Rectal smooth muscle tissue (tissue), 1 donor: ENCODE measurements at regions not wholly inside any gene's neighbourhood (a gene's known extent, or its start where the extent isn't known, plus 50 kb on each side); places are given as distances from the start of the nearest gene placed in this dataset.

ENCODE experiments used
- H3K27ac ChIP-seq: one replicate; pipeline ENCODE4 v1.7.0; 2013; ENCODE audit warnings: low read depth, low read length, inconsistent platforms
- H3K27me3 ChIP-seq: one replicate; pipeline ENCODE4 v1.7.0; 2013; ENCODE audit warnings: low read length; ENCODE audit not compliant: control insufficient read depth, insufficient read depth
- H3K36me3 ChIP-seq: one replicate; pipeline ENCODE4 v1.7.0; 2013; ENCODE audit warnings: low read length; ENCODE audit not compliant: control insufficient read depth, insufficient read depth
- H3K4me1 ChIP-seq: one replicate; pipeline ENCODE4 v1.7.0; 2013; ENCODE audit warnings: low read length; ENCODE audit not compliant: control insufficient read depth, insufficient read depth
- H3K4me3 ChIP-seq: one replicate; pipeline ENCODE4 v1.7.0; 2013; ENCODE audit warnings: low read length
- H3K9ac ChIP-seq: one replicate; pipeline ENCODE4 v1.7.0; 2013; ENCODE audit warnings: low read length

DNA sequence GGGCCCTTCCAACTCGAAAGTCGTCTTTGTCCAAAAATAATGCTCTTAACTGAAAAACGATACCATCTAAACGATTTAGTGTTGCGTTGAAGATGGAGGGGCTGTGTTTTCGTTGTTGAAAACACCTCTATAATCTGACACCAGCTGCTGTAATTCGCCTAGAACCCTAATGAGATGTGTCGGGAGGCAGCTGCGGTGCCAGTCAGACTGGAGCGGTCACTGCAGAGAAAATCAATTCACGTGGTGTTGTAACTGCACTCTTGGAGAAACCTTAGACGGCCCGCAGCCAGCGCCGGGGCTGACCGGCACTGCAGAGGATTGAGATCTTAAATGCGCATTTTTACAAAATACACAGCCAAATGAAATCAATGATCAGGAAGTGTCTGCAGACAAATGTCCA is 339.1 kb downstream of the ZNF536 start:
- Histone ChIP-seq H3K36me3 (no peaks in the 10 kb centered on the region), H3K27me3 (no peaks in the 10 kb centered on the region), H3K4me3 (no peak overlapping the region), H3K9ac (no peak overlapping the region), H3K4me1 (no peaks in the 10 kb centered on the region), H3K27ac (no peak overlapping the region)

DNA sequence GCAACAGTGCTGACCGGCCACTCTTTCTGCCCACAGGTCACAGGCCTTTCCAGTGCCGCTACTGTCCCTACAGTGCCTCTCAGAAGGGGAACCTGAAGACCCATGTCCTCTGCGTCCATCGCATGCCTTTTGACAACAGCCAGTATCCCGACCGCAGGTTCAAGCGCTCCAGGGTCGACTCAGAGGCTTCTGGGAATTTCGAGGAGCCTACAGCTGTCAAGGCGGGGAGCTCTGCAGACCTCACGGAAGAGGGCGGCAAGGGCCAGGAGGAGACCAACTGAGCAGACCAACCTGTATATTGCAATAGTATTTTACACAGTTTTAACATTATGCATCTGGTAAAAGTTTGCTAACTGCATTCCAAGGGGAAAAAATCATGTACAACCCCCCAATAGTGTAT is 338.5 kb downstream of the ZNF536 start:
- no peaks in the 10 kb centered on the region for H3K4me1 ChIP-seq
- no peak overlapping the region for H3K4me3 ChIP-seq
- H3K27ac ChIP-seq: no peak overlapping the region
- no peaks in the 10 kb centered on the region for H3K36me3 ChIP-seq
- no peak overlapping the region for H3K9ac ChIP-seq
- no peaks in the 10 kb centered on the region for H3K27me3 ChIP-seq

DNA sequence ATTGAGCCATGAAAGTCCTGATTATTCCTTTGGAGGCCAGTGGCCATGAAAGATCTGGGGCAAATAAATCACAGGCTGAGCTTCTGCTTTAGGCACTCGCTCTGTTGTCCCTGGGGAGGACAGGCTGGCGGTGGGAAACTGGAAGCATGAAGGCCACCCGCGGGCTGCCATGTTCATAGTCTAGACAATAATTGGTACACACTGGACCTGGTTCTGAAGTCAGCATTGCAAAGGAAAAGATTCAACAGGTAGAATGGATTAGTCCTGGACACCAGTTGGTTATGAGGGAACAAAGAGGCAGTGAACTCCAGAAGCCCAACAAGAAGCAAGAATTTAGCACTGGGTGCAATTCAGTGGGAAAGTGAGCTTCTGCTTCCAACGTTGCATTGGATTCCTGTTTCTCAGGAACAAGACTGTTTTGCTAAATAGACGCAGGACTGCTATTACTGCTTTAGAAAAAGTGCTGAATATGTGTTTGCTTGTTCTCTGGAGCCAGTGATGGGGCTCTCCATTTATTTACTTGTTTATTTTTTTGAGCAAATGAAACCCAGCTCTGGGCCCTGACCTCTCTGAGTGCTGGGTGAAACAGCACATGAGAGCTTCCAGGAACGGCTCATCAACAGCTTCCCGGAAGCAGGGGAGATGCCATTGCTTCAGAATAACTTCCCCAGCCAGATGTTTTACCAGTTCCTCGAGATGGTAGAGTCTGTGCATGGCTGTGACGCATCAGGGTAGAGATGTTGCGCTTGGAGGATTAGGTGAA is 336.4 kb downstream of the ZNF536 start:
- Histone ChIP-seq H3K9ac (no peak overlapping the region), H3K36me3 (no peaks in the 10 kb centered on the region), H3K4me3 (no peak overlapping the region), H3K27ac (no peak overlapping the region), H3K27me3 (no peaks in the 10 kb centered on the region), H3K4me1 (no peaks in the 10 kb centered on the region)

DNA sequence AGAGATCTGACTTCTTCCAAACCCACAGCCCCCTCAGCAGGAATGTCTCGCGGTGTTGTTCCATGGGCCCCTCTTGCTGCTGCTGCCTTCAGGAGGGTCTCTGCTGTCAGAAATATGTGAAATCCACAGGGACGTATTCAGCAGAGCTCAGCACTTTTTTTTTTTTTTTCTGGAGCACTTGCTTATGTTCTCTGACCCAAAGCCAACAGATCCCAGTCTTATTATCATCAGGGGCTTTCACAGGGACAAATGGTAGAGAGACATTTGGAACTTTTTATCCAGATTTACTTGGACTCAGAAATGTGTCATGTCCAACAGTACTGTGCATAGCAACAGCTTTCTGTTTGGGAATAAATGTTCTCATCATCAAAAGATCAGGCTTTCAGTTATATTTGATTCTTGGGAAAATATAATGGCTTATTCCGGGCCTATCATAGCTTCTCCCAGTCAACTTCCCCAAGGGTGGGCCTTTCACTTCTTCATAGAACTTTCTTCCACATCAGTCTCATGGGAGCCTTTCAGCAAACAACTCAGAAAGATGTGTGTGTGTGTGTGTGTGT is 332.7 kb downstream of the ZNF536 start:
- H3K36me3 ChIP-seq: no peaks in the 10 kb centered on the region
- H3K27ac ChIP-seq: no peak overlapping the region

DNA sequence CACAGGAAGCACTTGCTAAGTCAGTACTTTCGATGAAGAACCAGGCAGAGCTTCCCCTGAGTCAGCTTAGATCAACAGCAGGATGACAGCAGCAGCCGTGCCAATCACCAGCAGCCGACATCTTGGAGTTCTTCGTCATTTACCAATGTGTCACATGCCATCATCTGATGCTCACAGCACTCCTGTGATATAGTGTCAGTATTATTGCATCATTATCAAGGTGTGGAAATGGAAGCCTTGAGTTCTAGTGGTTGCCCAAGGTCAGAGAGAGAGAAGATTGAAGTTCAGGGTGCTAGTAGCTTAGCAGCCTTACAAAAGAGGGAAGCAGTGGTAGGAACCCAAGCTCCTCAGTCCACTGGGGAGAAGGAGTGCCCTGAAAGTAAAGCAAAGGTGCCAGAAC is 331.5 kb downstream of the ZNF536 start:
- no peaks in the 10 kb centered on the region for H3K27me3 ChIP-seq

More for the DNA sequence above, 332.7 kb downstream of the ZNF536 start:
- Histone ChIP-seq H3K9ac (no peak overlapping the region), H3K27me3 (no peaks in the 10 kb centered on the region), H3K4me1 (no peaks in the 10 kb centered on the region), H3K4me3 (no peak overlapping the region)

DNA sequence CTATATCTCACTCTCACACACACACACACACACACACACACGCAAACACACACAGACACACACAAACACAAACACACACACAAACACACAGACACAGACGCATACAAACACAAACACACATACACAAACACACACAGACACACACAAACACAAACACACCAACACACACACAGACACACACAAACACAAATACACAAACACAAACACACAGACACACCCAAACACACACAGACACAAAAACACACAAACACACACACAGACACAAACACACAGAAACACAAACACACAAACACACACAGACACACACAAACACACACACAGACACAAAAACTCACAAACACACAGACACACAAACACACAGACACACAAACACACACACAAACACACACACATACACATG is 329.0 kb downstream of the ZNF536 start:
- H3K9ac ChIP-seq: no peak overlapping the region
- H3K36me3 ChIP-seq: no peaks in the 10 kb centered on the region
- no peak overlapping the region for H3K4me3 ChIP-seq
- H3K27ac ChIP-seq: no peak overlapping the region
- no peaks in the 10 kb centered on the region for H3K27me3 ChIP-seq
- no peaks in the 10 kb centered on the region for H3K4me1 ChIP-seq

More for the DNA sequence above, 331.5 kb downstream of the ZNF536 start:
- H3K27ac ChIP-seq: no peak overlapping the region
- no peak overlapping the region for H3K4me3 ChIP-seq
- H3K9ac ChIP-seq: no peak overlapping the region
- no peaks in the 10 kb centered on the region for H3K36me3 ChIP-seq
- no peaks in the 10 kb centered on the region for H3K4me1 ChIP-seq

DNA sequence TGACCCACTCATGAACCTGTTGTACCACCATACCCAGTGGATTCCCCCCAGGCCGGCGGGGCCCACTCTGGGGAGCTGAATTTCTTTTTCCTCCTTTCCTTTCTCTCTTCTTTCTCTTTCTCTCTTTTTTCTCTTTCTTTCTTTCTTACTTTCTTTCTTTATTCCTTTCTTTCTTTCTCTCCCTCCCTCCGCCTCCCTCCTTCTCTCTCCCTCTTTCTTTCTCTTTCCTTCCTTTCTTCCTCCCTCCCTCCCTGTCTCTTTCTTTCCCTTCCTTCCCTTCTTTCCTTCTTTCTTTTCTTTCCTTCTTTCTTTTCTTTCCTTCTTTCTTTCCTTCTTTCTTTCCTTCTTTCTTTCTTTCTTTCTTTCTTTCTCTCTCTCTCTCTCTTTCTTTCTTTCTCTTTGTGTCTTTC is 327.7 kb downstream of the ZNF536 start:
- Histone ChIP-seq H3K27me3 (no peaks in the 10 kb centered on the region), H3K4me3 (no peak overlapping the region), H3K27ac (no peak overlapping the region), H3K36me3 (no peaks in the 10 kb centered on the region), H3K9ac (no peak overlapping the region), H3K4me1 (no peaks in the 10 kb centered on the region)

DNA sequence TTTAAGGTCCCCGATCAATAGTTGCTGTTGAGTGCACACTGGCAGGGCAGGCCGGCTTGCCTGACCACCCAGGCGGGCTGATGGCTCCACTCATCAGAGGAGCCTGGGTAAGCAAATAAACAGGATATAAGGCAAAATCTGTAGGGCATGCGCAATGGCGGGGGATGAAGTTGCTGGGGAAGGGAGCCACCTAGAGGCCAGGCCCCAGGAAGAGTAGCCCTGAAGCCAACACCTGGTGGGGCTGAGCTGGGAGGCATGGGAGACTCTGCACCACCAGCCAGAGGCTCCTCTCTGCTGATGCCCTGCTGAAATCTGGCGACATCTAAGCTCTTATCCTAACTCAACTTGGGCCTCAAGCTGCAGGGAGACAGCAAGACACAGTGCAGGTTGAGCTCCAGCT is 324.3 kb downstream of the ZNF536 start:
- H3K4me1 ChIP-seq: peaks cover 7% of the 10 kb centered on the region
- no peaks in the 10 kb centered on the region for H3K27me3 ChIP-seq
- H3K9ac ChIP-seq: no peak overlapping the region
- H3K4me3 ChIP-seq: no peak overlapping the region
- H3K27ac ChIP-seq: no peak overlapping the region
- H3K36me3 ChIP-seq: no peaks in the 10 kb centered on the region

DNA sequence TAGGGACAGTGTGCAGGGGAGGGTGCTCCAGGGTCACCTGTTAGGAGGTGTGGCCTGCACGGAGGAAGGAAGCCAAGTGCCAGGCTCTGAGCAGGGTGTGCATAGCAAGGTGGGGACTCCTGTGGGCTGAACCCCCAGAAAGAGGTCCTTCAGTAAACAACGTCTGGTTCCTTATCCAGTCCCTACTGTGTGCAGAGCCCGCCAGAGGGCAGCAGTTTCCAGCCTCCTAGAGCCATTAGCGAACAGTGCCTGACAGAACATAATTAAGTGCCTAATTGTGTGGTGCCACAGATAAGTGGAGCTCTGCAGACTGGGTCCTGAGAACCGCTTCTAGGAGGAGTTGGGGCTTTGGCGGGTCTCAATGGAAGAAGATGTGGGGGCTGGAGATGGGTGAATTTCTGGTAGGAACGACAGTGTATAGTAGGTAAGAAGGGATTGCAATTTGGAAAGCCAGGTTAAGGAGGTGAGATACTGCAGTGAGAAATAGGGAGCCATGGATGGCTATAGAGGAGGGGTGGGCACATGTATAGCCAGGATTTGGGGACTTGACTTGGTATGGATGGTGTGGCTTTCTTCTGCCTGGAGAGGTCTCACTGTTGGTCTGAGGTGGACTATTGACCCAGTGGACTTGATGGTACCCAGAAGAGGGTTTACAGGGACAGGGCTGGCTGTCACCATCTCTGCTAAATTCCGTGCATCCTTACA is 323.1 kb downstream of the ZNF536 start:
- H3K9ac ChIP-seq: no peak overlapping the region
- no peaks in the 10 kb centered on the region for H3K27me3 ChIP-seq
- no peak overlapping the region for H3K4me3 ChIP-seq
- no peak overlapping the region for H3K27ac ChIP-seq
- H3K36me3 ChIP-seq: no peaks in the 10 kb centered on the region
- H3K4me1 ChIP-seq: peaks cover 7% of the 10 kb centered on the region

DNA sequence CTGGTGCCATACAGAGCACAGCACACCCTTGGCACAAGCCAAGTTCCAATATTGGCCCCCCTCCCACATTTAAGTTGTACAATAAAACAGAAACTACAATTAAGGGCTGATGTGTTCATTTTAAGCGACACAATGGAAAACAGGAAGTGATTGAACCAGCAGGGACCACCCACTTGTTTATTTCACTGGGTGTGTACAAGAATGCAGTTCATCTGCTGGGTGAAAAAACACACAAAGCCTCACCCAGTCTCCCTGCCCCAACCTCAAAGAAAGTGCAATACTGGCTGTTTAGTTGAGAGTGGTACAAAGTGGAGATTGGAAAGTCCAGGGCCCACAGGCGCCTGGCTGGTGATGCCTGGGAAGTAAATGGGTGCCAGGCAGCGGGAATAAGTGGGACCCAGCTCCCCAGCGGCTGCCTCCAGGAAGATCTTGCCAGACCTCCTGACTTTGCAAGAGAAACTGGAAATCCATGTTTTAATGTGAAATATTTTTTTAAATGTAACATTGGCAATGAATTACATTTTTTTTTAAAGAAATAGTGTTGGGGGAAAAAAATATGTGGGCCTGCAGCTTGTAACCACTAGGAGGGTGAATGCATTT is 322.1 kb downstream of the ZNF536 start:
- Histone ChIP-seq H3K27ac (no peak overlapping the region), H3K4me1 (peaks cover 7% of the 10 kb centered on the region), H3K4me3 (no peak overlapping the region), H3K27me3 (no peaks in the 10 kb centered on the region), H3K9ac (no peak overlapping the region), H3K36me3 (no peaks in the 10 kb centered on the region)

DNA sequence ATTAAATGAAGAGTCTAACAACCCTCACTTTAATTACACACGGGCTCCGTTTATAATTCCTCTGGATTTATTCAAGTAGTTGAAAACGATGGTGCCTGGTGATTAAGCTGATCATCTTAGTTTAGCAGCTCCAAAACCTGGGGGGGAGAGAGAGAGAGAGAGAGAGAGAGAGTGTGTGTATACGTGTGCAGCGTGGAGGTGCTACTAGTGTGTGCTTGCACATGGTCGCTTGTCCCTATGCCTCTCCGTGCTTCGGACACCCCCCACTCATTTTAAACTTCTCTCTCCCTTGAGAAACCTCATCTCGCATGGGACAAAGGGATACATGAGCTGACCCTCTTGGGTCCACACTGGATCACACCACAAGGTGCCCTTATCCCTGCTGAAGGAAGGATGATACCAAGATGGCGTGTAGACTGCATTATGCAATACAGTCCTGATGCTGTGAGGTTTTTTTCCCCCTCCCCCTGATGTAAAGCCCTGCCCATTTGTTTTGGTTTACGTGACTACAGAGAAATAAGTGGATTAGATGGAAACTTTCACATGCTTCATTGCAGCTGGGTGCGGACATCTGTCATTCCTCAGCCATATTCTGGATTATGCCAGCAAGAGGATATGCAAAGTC is 320.8 kb downstream of the ZNF536 start:
- H3K9ac ChIP-seq: no peak overlapping the region

DNA sequence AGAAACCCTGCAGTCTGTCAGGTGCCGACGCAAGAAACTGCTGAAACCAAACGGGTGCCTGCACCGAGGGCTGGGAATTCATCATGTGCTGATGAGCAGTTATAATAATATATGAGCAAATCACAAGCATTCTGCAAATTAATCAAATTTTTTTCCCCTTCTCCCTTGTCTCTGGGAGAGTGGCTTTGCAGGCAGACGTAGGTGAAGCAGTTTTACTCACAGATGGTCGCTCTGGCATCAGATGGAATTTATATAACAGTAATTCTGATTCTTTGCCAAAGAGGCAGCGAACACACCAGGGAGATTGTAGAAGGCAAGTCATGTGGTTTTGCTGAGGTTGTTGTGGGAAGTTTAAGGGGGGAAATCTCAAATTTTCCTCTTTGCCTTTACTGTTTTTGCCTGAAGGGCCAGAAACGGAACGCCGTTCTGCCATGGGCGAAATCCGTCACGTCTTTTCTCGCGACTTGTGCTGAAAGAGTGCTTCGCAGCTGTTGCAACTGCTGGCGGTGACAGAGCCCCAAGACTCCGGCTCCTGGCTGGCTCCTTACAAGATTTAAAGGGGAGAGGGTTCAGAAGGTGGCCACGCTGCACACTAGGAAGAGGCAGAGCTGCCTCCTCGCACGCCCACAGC is 320.1 kb downstream of the ZNF536 start:
- Histone ChIP-seq H3K9ac (no peak overlapping the region), H3K36me3 (no peaks in the 10 kb centered on the region), H3K27me3 (no peaks in the 10 kb centered on the region), H3K4me1 (peaks cover 7% of the 10 kb centered on the region), H3K4me3 (peak overlapping the region; percentile 46), H3K27ac (peak overlapping the region; percentile 29)

More for the DNA sequence above, 320.8 kb downstream of the ZNF536 start:
- H3K27me3 ChIP-seq: no peaks in the 10 kb centered on the region
- peak overlapping the region; percentile 29 for H3K27ac ChIP-seq
- peak overlapping the region; percentile 46 for H3K4me3 ChIP-seq
- no peaks in the 10 kb centered on the region for H3K36me3 ChIP-seq
- H3K4me1 ChIP-seq: peaks cover 7% of the 10 kb centered on the region
